Glutamatergic neuron (in vitro differentiated cells): ENCODE measurements at regions not wholly inside any gene's neighbourhood (a gene's known extent, or its start where the extent isn't known, plus 50 kb on each side); places are given as distances from the start of the nearest gene placed in this dataset.

Experiments
- DNase-seq: peaks from one replicate; pipeline ENCODE4 v3.0.0; 2022
- H3K27ac Mint-ChIP-seq: one replicate; pipeline ENCODE4 v1.8.0; 2020; ENCODE audit warnings: mild to moderate bottlenecking, mixed read lengths, inconsistent platforms; ENCODE audit not compliant: unreplicated experiment
- H3K27me3 Mint-ChIP-seq: one replicate; pipeline ENCODE4 v1.8.0; 2020; ENCODE audit warnings: mild to moderate bottlenecking, moderate library complexity, mixed read lengths, inconsistent platforms; ENCODE audit not compliant: unreplicated experiment
- H3K36me3 Mint-ChIP-seq: one replicate; pipeline ENCODE4 v1.8.0; 2020; ENCODE audit warnings: mild to moderate bottlenecking, mixed read lengths, inconsistent platforms; ENCODE audit not compliant: unreplicated experiment
- H3K4me1 Mint-ChIP-seq: one replicate; pipeline ENCODE4 v1.8.0; 2020; ENCODE audit warnings: mild to moderate bottlenecking, low read depth, mixed read lengths, inconsistent platforms; ENCODE audit not compliant: unreplicated experiment
- H3K4me3 Mint-ChIP-seq: one replicate; pipeline ENCODE4 v1.8.0; 2020; ENCODE audit warnings: mild to moderate bottlenecking, mixed read lengths, inconsistent platforms; ENCODE audit not compliant: unreplicated experiment
- H3K9me3 Mint-ChIP-seq: one replicate; pipeline ENCODE4 v1.8.0; 2020; ENCODE audit warnings: mild to moderate bottlenecking, moderate library complexity, mixed read lengths, inconsistent platforms; ENCODE audit not compliant: unreplicated experiment
- TF ChIP-seq, protein P1 (sequence below): fragments of 200-600 bp; sonication (generic); IDR thresholded peaks from one replicate; pipeline ENCODE4 v1.5.0; 2021; ENCODE audit not compliant: partially characterized antibody, unreplicated experiment

DNA sequence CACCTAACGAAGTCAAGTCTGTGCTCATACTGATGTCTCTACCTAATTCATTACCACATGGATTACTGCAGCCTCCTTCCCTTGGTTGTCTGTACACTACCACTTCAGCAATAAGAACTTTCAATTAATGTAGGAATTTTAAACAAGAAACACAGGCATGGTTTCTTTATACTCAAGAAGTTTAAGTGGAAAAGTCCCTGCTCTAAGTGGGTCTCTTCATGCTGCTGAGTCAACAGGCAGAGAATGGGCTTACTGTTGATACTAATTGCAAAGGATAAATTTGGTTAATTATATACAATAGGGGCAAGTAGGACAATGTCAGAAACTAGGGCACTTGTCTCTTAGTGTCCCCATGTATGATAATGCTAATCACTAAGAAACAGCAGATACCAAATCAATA, 392.6 kb downstream of the DSEL start:
- no peak for DNase-seq
- peaks cover 2% of the 10 kb centered on the region for H3K27me3 Mint-ChIP-seq
- peaks cover 13% of the 10 kb centered on the region for H3K36me3 Mint-ChIP-seq
- no peak overlapping the region for H3K4me3 Mint-ChIP-seq
- no peaks in the 10 kb centered on the region for H3K9me3 Mint-ChIP-seq
- no peak overlapping the region for H3K27ac Mint-ChIP-seq
- H3K4me1 Mint-ChIP-seq = peaks cover 16% of the 10 kb centered on the region
- TF ChIP-seq, protein P1, sequence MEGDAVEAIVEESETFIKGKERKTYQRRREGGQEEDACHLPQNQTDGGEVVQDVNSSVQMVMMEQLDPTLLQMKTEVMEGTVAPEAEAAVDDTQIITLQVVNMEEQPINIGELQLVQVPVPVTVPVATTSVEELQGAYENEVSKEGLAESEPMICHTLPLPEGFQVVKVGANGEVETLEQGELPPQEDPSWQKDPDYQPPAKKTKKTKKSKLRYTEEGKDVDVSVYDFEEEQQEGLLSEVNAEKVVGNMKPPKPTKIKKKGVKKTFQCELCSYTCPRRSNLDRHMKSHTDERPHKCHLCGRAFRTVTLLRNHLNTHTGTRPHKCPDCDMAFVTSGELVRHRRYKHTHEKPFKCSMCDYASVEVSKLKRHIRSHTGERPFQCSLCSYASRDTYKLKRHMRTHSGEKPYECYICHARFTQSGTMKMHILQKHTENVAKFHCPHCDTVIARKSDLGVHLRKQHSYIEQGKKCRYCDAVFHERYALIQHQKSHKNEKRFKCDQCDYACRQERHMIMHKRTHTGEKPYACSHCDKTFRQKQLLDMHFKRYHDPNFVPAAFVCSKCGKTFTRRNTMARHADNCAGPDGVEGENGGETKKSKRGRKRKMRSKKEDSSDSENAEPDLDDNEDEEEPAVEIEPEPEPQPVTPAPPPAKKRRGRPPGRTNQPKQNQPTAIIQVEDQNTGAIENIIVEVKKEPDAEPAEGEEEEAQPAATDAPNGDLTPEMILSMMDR = no peak

DNA sequence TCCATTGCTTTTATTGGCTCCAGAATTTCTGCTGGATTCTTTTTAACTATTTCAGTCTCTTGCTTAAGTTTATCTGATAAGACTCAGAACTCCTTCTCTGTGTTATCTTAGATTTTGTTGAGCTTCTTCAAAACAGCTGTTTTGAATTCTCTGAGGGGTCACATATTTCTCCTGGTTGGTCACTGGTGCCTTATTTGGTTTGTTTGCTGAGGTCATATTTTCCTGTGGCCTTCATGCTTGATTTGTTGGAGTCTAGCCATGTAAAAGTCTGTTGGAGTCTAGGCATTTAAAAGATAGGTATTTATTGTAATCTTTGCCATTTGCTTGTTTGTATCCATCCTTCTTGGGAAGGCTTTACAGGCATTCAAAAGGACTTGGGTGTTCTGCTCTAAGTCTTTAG, 398.7 kb downstream of the DSEL start:
- H3K36me3 Mint-ChIP-seq = no peaks in the 10 kb centered on the region
- peaks cover 7% of the 10 kb centered on the region for H3K4me1 Mint-ChIP-seq
- H3K27me3 Mint-ChIP-seq = no peaks in the 10 kb centered on the region
- no peak overlapping the region for H3K4me3 Mint-ChIP-seq
- no peak overlapping the region for H3K27ac Mint-ChIP-seq
- TF ChIP-seq, protein P1 = no peak
- H3K9me3 Mint-ChIP-seq = no peaks in the 10 kb centered on the region
- DNase-seq = no peak

DNA sequence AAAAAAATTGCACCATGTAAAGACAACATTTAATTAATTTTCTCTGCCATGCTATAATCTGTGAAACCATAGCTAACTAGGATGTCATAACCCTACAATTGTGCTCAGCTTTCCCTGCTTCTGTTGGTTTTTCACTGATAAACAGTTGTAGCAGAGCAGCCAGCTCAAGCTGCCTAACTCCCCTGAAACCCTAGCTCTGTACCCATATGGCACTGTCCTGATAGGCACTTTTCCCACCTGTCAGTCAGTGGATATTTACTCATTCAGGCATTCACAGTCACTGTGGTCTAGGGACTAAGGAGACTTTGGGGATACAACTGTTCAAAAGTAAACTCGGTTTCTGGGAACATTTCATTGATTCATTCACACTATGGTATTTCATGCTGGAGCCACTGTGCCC, 407.0 kb downstream of the DSEL start:
- Mint-ChIP-seq H3K27me3 (peaks cover 1% of the 10 kb centered on the region), H3K36me3 (no peaks in the 10 kb centered on the region), H3K9me3 (peaks cover 5% of the 10 kb centered on the region), H3K27ac (peak overlapping the region; percentile 89), H3K4me3 (no peak overlapping the region), H3K4me1 (peaks cover 19% of the 10 kb centered on the region)
- no peak for DNase-seq
- TF ChIP-seq, protein P1 = no peak

DNA sequence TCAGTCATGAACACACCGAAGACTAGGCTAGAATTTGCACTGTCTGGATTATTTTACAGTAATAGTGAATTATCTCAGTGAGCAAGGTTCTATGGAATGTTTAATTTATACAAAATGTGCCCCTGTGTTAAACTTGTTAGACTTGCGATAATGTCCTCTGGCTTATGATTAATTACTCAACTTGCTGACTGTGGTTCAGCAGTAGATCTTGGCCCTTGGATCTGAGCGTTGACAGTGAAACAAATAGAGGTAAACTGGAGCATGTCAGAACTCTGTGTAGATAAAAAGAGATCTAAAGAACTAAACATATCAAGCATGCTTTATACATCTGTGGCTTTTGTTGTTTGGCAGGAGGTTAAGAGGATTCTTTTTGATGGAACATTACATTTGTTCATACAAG, 407.6 kb downstream of the DSEL start:
- peaks cover 19% of the 10 kb centered on the region for H3K4me1 Mint-ChIP-seq
- no peak for DNase-seq
- no peaks in the 10 kb centered on the region for H3K36me3 Mint-ChIP-seq
- H3K4me3 Mint-ChIP-seq = no peak overlapping the region
- TF ChIP-seq, protein P1 = no peak
- peaks cover 1% of the 10 kb centered on the region for H3K27me3 Mint-ChIP-seq
- peaks cover 5% of the 10 kb centered on the region for H3K9me3 Mint-ChIP-seq
- peak overlapping the region; percentile 57 for H3K27ac Mint-ChIP-seq

DNA sequence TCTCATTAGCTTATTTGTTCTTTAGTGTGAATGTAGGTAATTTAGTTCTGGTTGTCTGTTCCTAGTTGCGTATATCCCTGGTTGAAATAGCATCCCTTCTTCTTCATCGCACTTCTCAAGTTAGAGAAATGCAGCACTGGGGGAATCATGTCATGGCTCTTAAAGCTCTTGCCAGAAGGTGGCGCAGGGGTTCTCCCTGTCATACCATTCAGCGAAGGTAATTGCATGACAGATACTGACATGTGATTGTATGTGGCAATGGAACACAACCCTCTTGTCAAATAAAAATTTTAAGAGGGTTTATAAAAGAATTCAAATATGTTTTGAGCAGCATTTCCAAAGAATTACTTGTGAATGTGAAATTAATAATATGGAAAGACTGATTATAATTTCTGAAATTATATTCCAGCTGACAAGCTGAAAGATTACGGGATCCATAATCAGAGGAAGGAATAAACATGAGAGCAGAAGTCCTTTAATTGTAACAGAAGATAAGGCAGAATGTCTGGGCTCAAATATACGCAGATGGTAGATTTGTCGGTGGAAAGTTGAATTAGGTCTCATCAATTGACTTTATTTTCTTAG, 411.7 kb downstream of the DSEL start:
- TF ChIP-seq, protein P1 = peak; percentile 72
- H3K27ac Mint-ChIP-seq = peak overlapping the region; percentile 26

More for the DNA sequence above, 411.7 kb downstream of the DSEL start:
- peaks cover 14% of the 10 kb centered on the region for H3K4me1 Mint-ChIP-seq
- peak; percentile 78 for DNase-seq
- H3K9me3 Mint-ChIP-seq = peaks cover 2% of the 10 kb centered on the region
- no peak overlapping the region for H3K4me3 Mint-ChIP-seq
- no peaks in the 10 kb centered on the region for H3K36me3 Mint-ChIP-seq
- H3K27me3 Mint-ChIP-seq = peaks cover 1% of the 10 kb centered on the region
